ENCODE measurements at regions not wholly inside any gene's neighbourhood (a gene's known extent, or its start where the extent isn't known, plus 50 kb on each side); places are given as distances from the start of the nearest gene placed in this dataset.
"Not testable (repeated sequence)": the region's sequence is repeated elsewhere in the genome, so short reads cannot be mapped to it uniquely, and the experiment has no call there.

DNA sequence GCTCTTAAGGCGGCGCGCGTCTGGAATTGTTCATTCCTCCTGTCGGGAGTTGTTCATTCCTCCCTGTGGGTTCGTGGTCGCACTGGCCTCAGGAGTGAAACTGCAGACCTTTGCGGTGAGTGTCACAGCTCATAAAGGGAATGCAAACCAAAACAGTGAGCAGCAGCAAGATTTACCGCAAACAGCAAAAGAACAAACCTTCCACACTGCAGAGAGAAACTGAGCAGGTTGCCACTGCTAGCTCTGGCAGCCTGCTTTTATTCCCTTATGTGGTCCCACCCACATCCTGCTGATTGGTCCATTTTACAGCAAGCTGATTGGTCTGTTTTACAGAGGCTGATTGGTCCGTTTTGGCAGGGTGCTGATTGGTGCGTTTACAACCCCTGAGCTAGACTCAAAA is 1365.3 kb upstream of the WWC1 start:
- TF ChIP-seq EZH2 (IDR thresholded peaks at IDR 0.05; ENCODE audit: insufficient read depth, poor library complexity, severe bottlenecking) (no peak), EZH2phosphoT487 (IDR thresholded peaks at IDR 0.05; ENCODE audit: insufficient read depth, low read depth) (no peak)
- Histone ChIP-seq H3K4me3 (no peak overlapping the region), H3K27ac (no peak overlapping the region), H3K9me2 (ENCODE audit: insufficient read depth) (no peaks in the 10 kb centered on the region), H3K27me3 (replicated peaks; ENCODE audit: insufficient read depth) (no peaks in the 10 kb centered on the region), H3K9ac (no peak overlapping the region), H3F3A (ENCODE audit: insufficient read depth) (no peaks in the 10 kb centered on the region), H3K9me3 (ENCODE audit: low read depth) (no peaks in the 10 kb centered on the region), H3K4me1 (ENCODE audit: insufficient read depth) (no peaks in the 10 kb centered on the region), H3K79me2 (ENCODE audit: insufficient read depth) (no peaks in the 10 kb centered on the region), H3K4me2 (ENCODE audit: unreplicated experiment) (no peak overlapping the region), H4K20me1 (ENCODE audit: insufficient read depth) (no peaks in the 10 kb centered on the region), H3K36me3 (ENCODE audit: low read depth) (no peaks in the 10 kb centered on the region), H2AFZ (no peak overlapping the region)
- 59 to 64% methylated on average over 11 of the region's 11 CpGs for WGBS, 2 experiments (ENCODE audit: low coverage in 1 of 2, low lambda C conversion rate in 2 of 2, missing lambda C conversion rate in 2 of 2)
- DNase-seq, result no peak
- in situ Hi-C loops (cut with MboI), result no loop called here

DNA sequence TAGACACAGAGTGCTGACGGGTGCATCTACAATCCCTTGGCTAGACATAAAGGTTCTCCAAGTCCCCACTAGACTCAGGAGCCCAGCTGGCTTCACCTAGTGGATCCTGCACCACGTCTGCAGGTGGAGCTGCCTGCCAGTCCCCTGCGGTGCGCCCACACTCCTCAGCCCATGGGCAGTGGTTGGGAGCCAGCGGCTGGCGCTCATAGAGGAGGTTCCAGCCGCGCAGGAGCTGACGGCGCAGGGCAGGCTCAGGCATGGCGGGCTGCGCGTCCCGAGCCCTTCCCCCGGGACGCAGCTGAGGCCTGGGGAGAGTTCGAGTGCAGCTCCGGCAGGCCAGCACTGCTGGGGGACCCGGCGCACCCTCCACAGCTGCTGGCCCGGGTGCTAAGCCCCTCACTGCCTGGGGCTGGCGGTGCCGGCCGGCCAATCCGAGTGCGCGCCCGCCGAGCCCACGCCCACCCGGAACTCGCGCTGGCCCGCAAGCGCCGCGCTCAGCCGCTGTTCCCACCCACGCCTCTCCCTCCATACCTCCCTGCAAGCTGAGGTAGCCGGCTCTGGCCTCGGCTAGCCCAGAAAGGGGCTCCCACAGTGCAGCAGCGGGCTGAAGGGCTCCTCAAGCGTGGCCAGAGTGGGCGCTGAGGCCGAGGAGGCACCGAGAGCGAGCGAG is 1364.5 kb upstream of the WWC1 start:
- H3K27me3 ChIP-seq (replicated peaks; ENCODE audit: insufficient read depth); H3K36me3 ChIP-seq (ENCODE audit: low read depth); H3K27ac ChIP-seq; H3K9me2 ChIP-seq (ENCODE audit: insufficient read depth); H3K9ac ChIP-seq; H3K9me3 ChIP-seq (ENCODE audit: low read depth); H3K4me3 ChIP-seq; H3K4me1 ChIP-seq (ENCODE audit: insufficient read depth); DNase-seq; in situ Hi-C loops (cut with MboI); H4K20me1 ChIP-seq (ENCODE audit: insufficient read depth); H3K4me2 ChIP-seq (ENCODE audit: unreplicated experiment); H2AFZ ChIP-seq; H3K79me2 ChIP-seq (ENCODE audit: insufficient read depth); H3F3A ChIP-seq (ENCODE audit: insufficient read depth): not testable (repeated sequence)
- WGBS, 2 experiments (ENCODE audit: low coverage in 1 of 2, low lambda C conversion rate in 2 of 2, missing lambda C conversion rate in 2 of 2), result 69 to 79% methylated on average over 40 to 47 of the region's 48 CpGs

DNA sequence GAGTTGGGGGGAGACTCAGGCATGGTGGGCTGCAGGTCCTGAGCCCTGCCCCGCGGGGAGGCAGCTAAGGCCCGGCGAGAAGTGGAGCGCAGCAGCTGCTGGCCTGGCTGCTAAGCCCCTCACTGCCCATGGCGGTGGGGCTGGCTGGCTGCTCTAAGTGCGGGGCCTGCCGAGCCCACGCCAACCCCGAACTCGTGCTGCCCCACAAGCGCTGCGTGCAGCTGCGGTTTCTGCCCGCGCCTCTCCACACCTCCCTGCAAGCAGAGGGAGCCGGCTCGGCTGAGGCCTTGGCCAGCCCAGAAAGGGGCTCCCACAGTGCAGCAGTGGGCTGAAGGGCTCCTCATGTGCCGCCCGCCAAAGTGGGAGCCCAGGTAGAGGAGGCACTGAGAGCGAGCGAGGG is 1355.1 kb upstream of the WWC1 start:
- in situ Hi-C loops (cut with MboI), result no loop called here
- no peak for DNase-seq
- Histone ChIP-seq H3F3A (ENCODE audit: insufficient read depth) (no peaks in the 10 kb centered on the region), H3K4me1 (ENCODE audit: insufficient read depth) (no peaks in the 10 kb centered on the region), H3K9ac (no peak overlapping the region), H3K27ac (no peak overlapping the region), H3K9me3 (ENCODE audit: low read depth) (no peaks in the 10 kb centered on the region), H3K36me3 (ENCODE audit: low read depth) (no peaks in the 10 kb centered on the region), H4K20me1 (ENCODE audit: insufficient read depth) (no peaks in the 10 kb centered on the region), H3K4me3 (no peak overlapping the region), H3K9me2 (ENCODE audit: insufficient read depth) (no peaks in the 10 kb centered on the region), H3K27me3 (replicated peaks; ENCODE audit: insufficient read depth) (no peaks in the 10 kb centered on the region), H3K4me2 (ENCODE audit: unreplicated experiment) (no peak overlapping the region), H2AFZ (no peak overlapping the region), H3K79me2 (ENCODE audit: insufficient read depth) (no peaks in the 10 kb centered on the region)
- no peak for TF ChIP-seq EZH2phosphoT487 (IDR thresholded peaks at IDR 0.05; ENCODE audit: insufficient read depth, low read depth)
- WGBS, 2 experiments (ENCODE audit: low coverage in 1 of 2, low lambda C conversion rate in 2 of 2, missing lambda C conversion rate in 2 of 2), result 60 to 63% methylated on average over 16 to 21 of the region's 22 CpGs

DNA sequence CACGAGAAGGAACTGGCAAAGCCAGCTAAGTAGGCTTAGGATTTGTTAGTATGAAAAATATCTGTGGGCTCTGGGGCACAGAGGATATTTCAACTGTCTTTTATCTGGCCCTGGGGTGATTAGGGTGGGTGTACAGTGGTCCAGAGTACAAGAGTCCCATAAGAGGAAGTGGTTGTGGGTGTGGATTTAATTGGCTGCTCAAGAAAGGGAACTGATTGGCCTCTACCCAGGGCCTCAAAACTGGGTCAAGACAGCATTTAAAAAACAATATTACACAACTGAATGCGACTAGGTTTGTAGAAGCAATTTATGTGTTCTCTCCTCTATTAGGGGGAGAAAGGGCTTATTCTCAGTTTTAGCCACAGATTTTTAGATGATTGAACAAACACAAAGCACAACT is 1353.4 kb upstream of the WWC1 start:
- 22 to 24% methylated on average over 2 of the region's 2 CpGs for WGBS, 2 experiments (ENCODE audit: low coverage in 1 of 2, low lambda C conversion rate in 2 of 2, missing lambda C conversion rate in 2 of 2)
- H3K27me3 ChIP-seq (replicated peaks; ENCODE audit: insufficient read depth), result no peaks in the 10 kb centered on the region
- in situ Hi-C loops (cut with MboI), result no loop called here
- H3K79me2 ChIP-seq (ENCODE audit: insufficient read depth), result no peaks in the 10 kb centered on the region
- no peak for DNase-seq
- H3K36me3 ChIP-seq (ENCODE audit: low read depth), result no peaks in the 10 kb centered on the region
- H3K4me1 ChIP-seq (ENCODE audit: insufficient read depth), result no peaks in the 10 kb centered on the region
- H2AFZ ChIP-seq, result no peak overlapping the region
- TF ChIP-seq EZH2phosphoT487 (IDR thresholded peaks at IDR 0.05; ENCODE audit: insufficient read depth, low read depth), result no peak
- TF ChIP-seq EZH2 (IDR thresholded peaks at IDR 0.05; ENCODE audit: insufficient read depth, poor library complexity, severe bottlenecking), result no peak
- H3K4me2 ChIP-seq (ENCODE audit: unreplicated experiment), result no peak overlapping the region
- no peak overlapping the region for H3K27ac ChIP-seq
- no peaks in the 10 kb centered on the region for H4K20me1 ChIP-seq (ENCODE audit: insufficient read depth)
- no peaks in the 10 kb centered on the region for H3K9me2 ChIP-seq (ENCODE audit: insufficient read depth)
- H3K9ac ChIP-seq, result no peak overlapping the region
- H3K9me3 ChIP-seq (ENCODE audit: low read depth), result no peaks in the 10 kb centered on the region
- no peak overlapping the region for H3K4me3 ChIP-seq
- H3F3A ChIP-seq (ENCODE audit: insufficient read depth), result no peaks in the 10 kb centered on the region

DNA sequence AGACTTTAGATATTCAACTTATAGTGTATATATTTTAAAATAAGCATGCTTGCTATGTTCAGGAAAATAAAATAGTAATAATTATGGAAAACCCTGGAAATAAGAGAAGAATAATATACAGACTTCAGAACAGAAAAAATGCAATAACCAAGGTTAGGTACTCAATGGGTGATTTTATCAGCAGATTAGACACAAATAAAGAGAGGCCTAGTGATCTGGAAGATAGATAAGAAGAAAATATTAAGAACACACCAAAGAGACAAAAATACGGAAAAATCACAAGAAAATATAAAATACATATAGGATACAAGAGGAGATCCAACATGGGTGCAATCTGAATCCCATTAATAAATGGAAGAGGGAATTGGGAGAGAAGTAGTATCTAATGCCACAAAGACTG is 1348.5 kb upstream of the WWC1 start:
- no peak for TF ChIP-seq EZH2 (IDR thresholded peaks at IDR 0.05; ENCODE audit: insufficient read depth, poor library complexity, severe bottlenecking)
- TF ChIP-seq EZH2phosphoT487 (IDR thresholded peaks at IDR 0.05; ENCODE audit: insufficient read depth, low read depth), result no peak
- Histone ChIP-seq H3K36me3 (ENCODE audit: low read depth) (no peaks in the 10 kb centered on the region), H3K9me3 (ENCODE audit: low read depth) (no peaks in the 10 kb centered on the region), H3K4me2 (ENCODE audit: unreplicated experiment) (no peak overlapping the region), H3K4me3 (no peak overlapping the region), H3K27ac (no peak overlapping the region), H3K27me3 (replicated peaks; ENCODE audit: insufficient read depth) (no peaks in the 10 kb centered on the region), H3F3A (ENCODE audit: insufficient read depth) (no peaks in the 10 kb centered on the region), H3K79me2 (ENCODE audit: insufficient read depth) (no peaks in the 10 kb centered on the region), H2AFZ (no peak overlapping the region), H4K20me1 (ENCODE audit: insufficient read depth) (no peaks in the 10 kb centered on the region), H3K4me1 (ENCODE audit: insufficient read depth) (no peaks in the 10 kb centered on the region), H3K9ac (no peak overlapping the region), H3K9me2 (ENCODE audit: insufficient read depth) (no peaks in the 10 kb centered on the region)
- in situ Hi-C loops (cut with MboI), result no loop called here
- WGBS, 2 experiments (ENCODE audit: low coverage in 1 of 2, low lambda C conversion rate in 2 of 2, missing lambda C conversion rate in 2 of 2), result 30 to 40% methylated on average over 1 of the region's 1 CpG
- DNase-seq, result no peak
